Heart right ventricle (tissue), 16 donors: ENCODE measurements at regions not wholly inside any gene's neighbourhood (a gene's known extent, or its start where the extent isn't known, plus 50 kb on each side); places are given as distances from the start of the nearest gene placed in this dataset.

Experiments
- ATAC-seq, 8 donors: fragments of 200-7000 bp; cut with Tn5 transposase; one replicate each; pipeline ENCODE4 v1.9.1; 2020; ENCODE audit warnings: mild to moderate bottlenecking in 8 of 8, moderate library complexity in 8 of 8, moderate number of reproducible peaks in 1 of 8
- DNase-seq, 2 donors: peaks; one replicate each; pipeline ENCODE4 v3.0.0-alpha.2; 2020
- H3K27ac ChIP-seq, 10 donors: fragments of 200-600 bp; sonication (generic) in 2 of 10; one replicate each; pipeline versions ENCODE4 v1.5.0 to v1.8.0; 2020 to 2022; ENCODE audit warnings: mild to moderate bottlenecking in 3 of 10
- H3K27me3 ChIP-seq, 7 donors: fragments of 200-600 bp; one replicate each; pipeline ENCODE4 v1.8.0; 2021 to 2022; ENCODE audit warnings: mild to moderate bottlenecking in 2 of 7
- H3K36me3 ChIP-seq, 9 donors: fragments of 200-600 bp; sonication (generic) in 1 of 9; one replicate each; pipeline versions ENCODE4 v1.5.0 to v1.8.0; 2020 to 2022; ENCODE audit warnings: mild to moderate bottlenecking in 2 of 9
- H3K4me1 ChIP-seq, 9 donors: fragments of 200-600 bp; sonication (generic) in 1 of 9; one replicate each; pipeline versions ENCODE4 v1.5.0 to v1.8.0; 2020 to 2022; ENCODE audit warnings: mild to moderate bottlenecking in 4 of 9
- H3K4me3 ChIP-seq, 10 donors: fragments of 200-600 bp; sonication (generic) in 2 of 10; one replicate each; pipeline versions ENCODE4 v1.5.0 to v1.8.0; 2020 to 2022; ENCODE audit warnings: mild to moderate bottlenecking in 7 of 10, moderate library complexity in 2 of 10
- H3K9me3 ChIP-seq, 11 donors: fragments of 200-600 bp in 10 of 11; sonication (generic) in 2 of 11; one replicate each; pipeline versions ENCODE4 v1.5.0 to v1.8.0; 2013 to 2022; ENCODE audit warnings: mild to moderate bottlenecking in 2 of 11, control low read depth in 1 of 11, moderate library complexity in 1 of 11
- CTCF ChIP-seq, 9 donors: fragments of 200-600 bp; sonication (generic) in 2 of 9; IDR thresholded peaks; one replicate each; pipeline versions ENCODE4 v1.5.0 to v1.8.0; 2021 to 2022; ENCODE audit warnings: antibody characterized with exemption in 9 of 9, mild to moderate bottlenecking in 5 of 9, moderate library complexity in 1 of 9
- WGBS, 2 donors: extraction: QIAGEN DNeasy Blood & Tissue Kit; methylation state at CpG; one replicate each; pipeline ENCODE4 v1.1.7; 2013; ENCODE audit warnings: inconsistent platforms in 1 of 2; 5-methylcytosine and 5-hydroxymethylcytosine counted together
- intact Hi-C, 10 donors: fragments of 100-400 bp; cut with DNase I; formaldehyde crosslinking; loops; one replicate each; pipeline versions ENCODE4 v1.11.1 to v1.14.2; 2022
- donor health status: Arrhythmogenic right ventricular cardiomyopathy.
- donor health status: ischemic (EF 13 %, LVEDD 7.1; RV severe dilation, severe dysfunction).
- donor health status: healthy with polysubstance abuse.
- donor health status: DM: no; HTN: yes; CAD: no.
- donor health status: DM: no; HTN: no; CAD: no.
- donor health status: ischemic (EF 25% LVEDD 6.9; RV normal size, moderate dysfunction).
- donor health status: ischemic (EF 25% LVEDD 5.7; RV mildly dilated, moderate dysfunction).
- donor health status: healthy.
- donor health status: DM: yes; HTN: yes; CAD: no.
- donor health status: Ischemic cardiomyopathy.
- donor health status: ischemic (EF 35%, LVEDD 5.7; RV mildly dilated, moderate dysfunction).
- donor health status: nonischemic (EF 11% LVEDD 7.7; RV severe dilation, severe dysfunction).
- donor health status: DM: yes; HTN: yes; CAD: no.
- donor health status: PGD.
- donor health status: ischemic (EF 29% LVEDD 5.4; RV normal size, mild dysfunction).
- donor health status: nonischemic (EF 23%, LVEDD 6.1; RV moderate dilation, normal function).

- DNase-seq (no peak), ATAC-seq (no peak)
- Histone ChIP-seq H3K36me3 (no peaks in the 10 kb centered on the region), H3K4me1 (no peaks in the 10 kb centered on the region), H3K27me3 (no peaks in the 10 kb centered on the region), H3K4me3 (no peak overlapping the region), H3K27ac (no peak overlapping the region), H3K9me3 (peaks cover 0 to 3% (median 0%) of the 10 kb centered on the region in 11 donors)
- no peak for TF ChIP-seq CTCF (IDR thresholded peaks at IDR 0.05)
- intact Hi-C loops = no loop called here
These were observed 175.5 kb downstream of the CYYR1 start for GRCh38 chr21:26397545-26397944.

- intact Hi-C loops = no loop called here
- no peak overlapping the region for H3K4me3 ChIP-seq
- no peaks in the 10 kb centered on the region for H3K27me3 ChIP-seq
- TF ChIP-seq CTCF (IDR thresholded peaks at IDR 0.05) = no peak
- H3K36me3 ChIP-seq = no peaks in the 10 kb centered on the region
- 96 to 97% methylated on average over 7 of the region's 7 CpGs for WGBS, 2 donors
- H3K9me3 ChIP-seq = no peaks in the 10 kb centered on the region
- no peak for DNase-seq
- H3K27ac ChIP-seq = no peak overlapping the region
- H3K4me1 ChIP-seq = no peaks in the 10 kb centered on the region
- ATAC-seq = no peak
These were observed 178.7 kb downstream of the CYYR1 start for GRCh38 chr21:26394341-26394740.

- Histone ChIP-seq H3K9me3 (peaks cover 0 to 10% (median 0%) of the 10 kb centered on the region in 11 donors), H3K4me1 (peaks cover 0 to 10% (median 0%) of the 10 kb centered on the region in 9 donors), H3K36me3 (no peaks in the 10 kb centered on the region), H3K4me3 (no peak overlapping the region), H3K27ac (no peak overlapping the region), H3K27me3 (no peaks in the 10 kb centered on the region)
- TF ChIP-seq CTCF (IDR thresholded peaks at IDR 0.05) = no peak
- DNase-seq (no peak), ATAC-seq (no peak)
- 65 to 82% methylated on average over 2 of the region's 2 CpGs for WGBS, 2 donors
- intact Hi-C loops = no loop called here
These were observed 181.9 kb downstream of the CYYR1 start for GRCh38 chr21:26391166-26391565.

GRCh38 chr21:26389971-26390641, 183.0 kb downstream of the CYYR1 start:
- no peak overlapping the region for H3K4me3 ChIP-seq
- intact Hi-C loops = no loop called here
- DNase-seq (no peak), ATAC-seq (no peak)
- 32 to 40% methylated on average over 6 of the region's 6 CpGs for WGBS, 2 donors
- no peak overlapping the region for H3K27ac ChIP-seq
- no peaks in the 10 kb centered on the region for H3K27me3 ChIP-seq
- TF ChIP-seq CTCF (IDR thresholded peaks at IDR 0.05) = no peak
- H3K36me3 ChIP-seq = no peaks in the 10 kb centered on the region
- H3K4me1 ChIP-seq = peaks cover 0 to 10% (median 0%) of the 10 kb centered on the region in 9 donors
- peaks cover 0 to 10% (median 0%) of the 10 kb centered on the region in 11 donors for H3K9me3 ChIP-seq
